ENCODE measurements at regions not wholly inside any gene's neighbourhood (a gene's known extent, or its start where the extent isn't known, plus 50 kb on each side); places are given as distances from the start of the nearest gene placed in this dataset.

DNA sequence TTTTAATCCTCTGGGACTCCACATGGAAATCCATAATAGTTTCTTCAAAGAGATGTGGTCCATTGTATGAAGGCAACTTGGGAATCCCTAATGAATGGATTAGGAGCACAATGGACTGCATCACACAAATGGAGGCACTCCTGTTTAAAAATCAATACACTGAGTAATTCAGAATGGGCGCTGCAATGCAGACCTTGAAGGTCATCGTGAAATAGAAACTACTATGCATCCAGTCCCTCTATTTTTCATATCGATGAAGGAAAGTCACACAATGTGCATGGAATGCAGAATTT, 98.8 kb upstream of the EGFL6 start:
- Histone ChIP-seq H3K27me3 (ENCODE audit: control insufficient read depth, extremely low read depth, insufficient read depth, low read length) (no peaks in the 10 kb centered on the region), H3K9me3 (ENCODE audit: control insufficient read depth, low read depth, low read length) (no peaks in the 10 kb centered on the region), H3K9ac (ENCODE audit: control insufficient read depth, extremely low read depth, insufficient read depth, low read length) (no peak overlapping the region), H3K79me2 (ENCODE audit: control insufficient read depth, insufficient read depth, low read length) (no peaks in the 10 kb centered on the region), H3K4me3 (ENCODE audit: control insufficient read depth in 2 of 3, extremely low read depth in 1 of 3, insufficient read depth in 2 of 3, low read depth in 1 of 3, low read length in 3 of 3) (no peak overlapping the region), H3K9me1 (ENCODE audit: control insufficient read depth, extremely low read depth, insufficient read depth, low read length) (no peaks in the 10 kb centered on the region), H3K27ac (ENCODE audit: control insufficient read depth, insufficient read depth, low read length) (no peak overlapping the region), H3K4me2 (ENCODE audit: control insufficient read depth, extremely low read depth, insufficient read depth, low read depth, low read length) (no peak overlapping the region), H4K20me1 (ENCODE audit: control insufficient read depth, extremely low read depth, insufficient read depth, low read length) (no peaks in the 10 kb centered on the region), H2AFZ (ENCODE audit: control insufficient read depth, low read length) (no peak overlapping the region), H3K4me1 (ENCODE audit: control insufficient read depth, extremely low read depth, insufficient read depth, low read length) (peaks cover 3% of the 10 kb centered on the region), H3K36me3 (ENCODE audit: control insufficient read depth in 2 of 2, extremely low read depth in 1 of 2, insufficient read depth in 2 of 2, low read length in 2 of 2) (no peaks in the 10 kb centered on the region)
- DNase-seq (ENCODE audit: low read depth, low spot score) (no peak), FAIRE-seq (no peak)
- dilution Hi-C loops (cut with MboI; ENCODE audit: extremely low pct_ligation_motif_present, low sequenced_read_pairs), result no loop called here
- TF ChIP-seq, protein P1, sequence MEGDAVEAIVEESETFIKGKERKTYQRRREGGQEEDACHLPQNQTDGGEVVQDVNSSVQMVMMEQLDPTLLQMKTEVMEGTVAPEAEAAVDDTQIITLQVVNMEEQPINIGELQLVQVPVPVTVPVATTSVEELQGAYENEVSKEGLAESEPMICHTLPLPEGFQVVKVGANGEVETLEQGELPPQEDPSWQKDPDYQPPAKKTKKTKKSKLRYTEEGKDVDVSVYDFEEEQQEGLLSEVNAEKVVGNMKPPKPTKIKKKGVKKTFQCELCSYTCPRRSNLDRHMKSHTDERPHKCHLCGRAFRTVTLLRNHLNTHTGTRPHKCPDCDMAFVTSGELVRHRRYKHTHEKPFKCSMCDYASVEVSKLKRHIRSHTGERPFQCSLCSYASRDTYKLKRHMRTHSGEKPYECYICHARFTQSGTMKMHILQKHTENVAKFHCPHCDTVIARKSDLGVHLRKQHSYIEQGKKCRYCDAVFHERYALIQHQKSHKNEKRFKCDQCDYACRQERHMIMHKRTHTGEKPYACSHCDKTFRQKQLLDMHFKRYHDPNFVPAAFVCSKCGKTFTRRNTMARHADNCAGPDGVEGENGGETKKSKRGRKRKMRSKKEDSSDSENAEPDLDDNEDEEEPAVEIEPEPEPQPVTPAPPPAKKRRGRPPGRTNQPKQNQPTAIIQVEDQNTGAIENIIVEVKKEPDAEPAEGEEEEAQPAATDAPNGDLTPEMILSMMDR (optimal IDR thresholded peaks at IDR 0.05 in 1 of 3, IDR thresholded peaks at IDR 0.05 in 1 of 3, conservative IDR thresholded peaks at IDR 0.05 in 1 of 3; ENCODE audit: extremely low read depth in 1 of 3, insufficient read depth in 2 of 3, low read length in 3 of 3), result no peak
- no peak for TF ChIP-seq EZH2 (IDR thresholded peaks at IDR 0.05; ENCODE audit: low read length)

DNA sequence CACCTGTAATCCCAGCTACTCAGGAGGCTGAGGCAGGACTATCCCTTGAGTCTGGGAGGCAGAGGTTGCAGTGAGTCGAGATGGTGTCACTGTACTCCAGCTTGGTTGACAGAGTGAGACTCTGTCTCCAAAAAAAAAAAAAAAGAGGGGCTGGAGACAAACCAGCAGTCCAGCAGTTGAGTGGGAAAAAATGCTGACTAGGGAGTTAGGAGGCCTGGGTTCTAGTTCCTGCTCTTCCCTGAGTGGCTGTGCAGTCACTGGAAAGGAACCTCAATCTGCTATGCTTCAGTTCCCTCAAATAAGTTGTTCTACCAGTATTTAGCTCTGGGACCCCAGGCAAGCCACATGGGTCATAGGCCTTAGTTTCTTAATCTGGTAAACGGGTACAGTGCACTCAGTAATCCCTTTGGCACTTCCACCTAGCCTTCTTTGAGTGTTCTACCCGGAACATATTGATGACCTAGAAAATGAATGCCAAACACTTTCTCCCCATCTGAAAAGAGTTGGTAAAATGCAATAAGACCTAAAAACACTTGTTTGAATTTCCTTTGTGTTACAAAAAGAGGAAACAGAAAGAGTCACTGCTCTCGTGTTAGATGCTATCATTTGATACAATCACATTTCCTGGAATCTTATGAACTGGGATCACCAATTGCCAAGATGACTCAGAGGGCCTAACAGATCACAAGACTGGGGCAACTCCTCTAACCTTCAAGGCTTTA, 99.3 kb upstream of the EGFL6 start:
- Histone ChIP-seq H3K9ac (ENCODE audit: control insufficient read depth, extremely low read depth, insufficient read depth, low read length) (no peak overlapping the region), H3K9me1 (ENCODE audit: control insufficient read depth, extremely low read depth, insufficient read depth, low read length) (no peaks in the 10 kb centered on the region), H4K20me1 (ENCODE audit: control insufficient read depth, extremely low read depth, insufficient read depth, low read length) (no peaks in the 10 kb centered on the region), H2AFZ (ENCODE audit: control insufficient read depth, low read length) (no peak overlapping the region), H3K27ac (ENCODE audit: control insufficient read depth, insufficient read depth, low read length) (no peak overlapping the region), H3K4me2 (ENCODE audit: control insufficient read depth, extremely low read depth, insufficient read depth, low read depth, low read length) (no peak overlapping the region), H3K27me3 (ENCODE audit: control insufficient read depth, extremely low read depth, insufficient read depth, low read length) (no peaks in the 10 kb centered on the region), H3K79me2 (ENCODE audit: control insufficient read depth, insufficient read depth, low read length) (no peaks in the 10 kb centered on the region), H3K36me3 (ENCODE audit: control insufficient read depth in 2 of 2, extremely low read depth in 1 of 2, insufficient read depth in 2 of 2, low read length in 2 of 2) (no peaks in the 10 kb centered on the region), H3K4me1 (ENCODE audit: control insufficient read depth, extremely low read depth, insufficient read depth, low read length) (peaks cover 3% of the 10 kb centered on the region), H3K9me3 (ENCODE audit: control insufficient read depth, low read depth, low read length) (no peaks in the 10 kb centered on the region), H3K4me3 (ENCODE audit: control insufficient read depth in 2 of 3, extremely low read depth in 1 of 3, insufficient read depth in 2 of 3, low read depth in 1 of 3, low read length in 3 of 3) (no peak overlapping the region)
- TF ChIP-seq, protein P1 (optimal IDR thresholded peaks at IDR 0.05 in 1 of 3, IDR thresholded peaks at IDR 0.05 in 1 of 3, conservative IDR thresholded peaks at IDR 0.05 in 1 of 3; ENCODE audit: extremely low read depth in 1 of 3, insufficient read depth in 2 of 3, low read length in 3 of 3), result no peak
- dilution Hi-C loops (cut with MboI; ENCODE audit: extremely low pct_ligation_motif_present, low sequenced_read_pairs), result loop anchor here (10.0 kb wide), 1 partner anchor 245 kb away; no protein-coding TSS in a partner anchor
- peak; percentile 5 for FAIRE-seq
- DNase-seq (ENCODE audit: low read depth, low spot score), result no peak

Measured in keratinocyte (primary cell).